Astrocyte of the spinal cord (primary cell): ENCODE measurements at regions not wholly inside any gene's neighbourhood (a gene's known extent, or its start where the extent isn't known, plus 50 kb on each side); places are given as distances from the start of the nearest gene placed in this dataset.
A peak's percentile ranks its signal among the peaks of the same experiment; 100 is the strongest.

ENCODE experiments used
- DNase-seq: peaks from one replicate; pipeline ENCODE4 v3.0.0; 2011; ENCODE audit warnings: low read depth, low spot score
- H3K4me3 ChIP-seq: 2 replicates; pipeline ENCODE4 v1.5.1; 2011; ENCODE audit warnings: low read depth, mild to moderate bottlenecking, low read length, moderate library complexity
- CTCF ChIP-seq: IDR thresholded peaks from 2 replicates; pipeline ENCODE4 v1.5.1; 2012; ENCODE audit warnings: low read depth, mild to moderate bottlenecking, low read length, inconsistent platforms
- in situ Hi-C: cut with HindIII; loops from 2 replicates; pipeline ENCODE4 v1.10.0; 2017; ENCODE audit warnings: low sequenced_read_pairs

GRCh38 chr15:94844198-94844537 lies 612.8 kb downstream of the MCTP2 start:
- in situ Hi-C loops: no loop called here

GRCh38 chr15:94844538-94845389 lies 613.4 kb downstream of the MCTP2 start:
- in situ Hi-C loops: no loop called here
- TF ChIP-seq CTCF: no peak
- peak; percentile 53 for DNase-seq
- peak overlapping the region; percentile 26 for H3K4me3 ChIP-seq

More at GRCh38 chr15:94844198-94844537, 612.8 kb downstream of the MCTP2 start:
- H3K4me3 ChIP-seq: no peak overlapping the region
- DNase-seq: no peak
- no peak for TF ChIP-seq CTCF

- in situ Hi-C loops: no loop called here
- peak overlapping the region; percentile 26 for H3K4me3 ChIP-seq
- no peak for DNase-seq
- no peak for TF ChIP-seq CTCF
Observed at GRCh38 chr15:94845390-94845716, 614.0 kb downstream of the MCTP2 start.

- no peak for DNase-seq
- TF ChIP-seq CTCF: no peak
- no peak overlapping the region for H3K4me3 ChIP-seq
- in situ Hi-C loops: no loop called here
Observed at GRCh38 chr15:94847325-94847724, 616.0 kb downstream of the MCTP2 start.

GRCh38 chr15:94848054-94848453 lies 616.7 kb downstream of the MCTP2 start:
- in situ Hi-C loops: no loop called here
- no peak overlapping the region for H3K4me3 ChIP-seq
- no peak for DNase-seq
- TF ChIP-seq CTCF: no peak

- in situ Hi-C loops: no loop called here
- TF ChIP-seq CTCF: no peak
- H3K4me3 ChIP-seq: no peak overlapping the region
- no peak for DNase-seq
Observed at GRCh38 chr15:94855018-94855408, 623.7 kb downstream of the MCTP2 start.
